KBM-7 (cell line): ENCODE measurements at regions not wholly inside any gene's neighbourhood (a gene's known extent, or its start where the extent isn't known, plus 50 kb on each side); places are given as distances from the start of the nearest gene placed in this dataset.
"Not testable (repeated sequence)": the region's sequence is repeated elsewhere in the genome, so short reads cannot be mapped to it uniquely, and the experiment has no call there.

Experiments
- DNase-seq: peaks from one replicate; pipeline ENCODE4 v3.0.0-alpha.2; 2015
- in situ Hi-C: fragments of 300-500 bp; cut with MboI; formaldehyde crosslinking; loops from 2 replicates; pipeline ENCODE4 v1.14.3; 2020; ENCODE audit warnings: low sequenced_read_pairs, low pct_unique_long_range_greater_than_20kb, mixed read lengths

- in situ Hi-C loops, DNase-seq: not testable (repeated sequence)
Observed at GRCh38 chr15:31687088-31687487, 343.2 kb upstream of the CHRNA7 start.

- in situ Hi-C loops, DNase-seq: not testable (repeated sequence)
Observed at GRCh38 chr15:31696509-31696908, 333.8 kb upstream of the CHRNA7 start.

- DNase-seq, in situ Hi-C loops: not testable (repeated sequence)
Observed at GRCh38 chr15:31705076-31705678, 325.1 kb upstream of the CHRNA7 start.

- in situ Hi-C loops, DNase-seq: not testable (repeated sequence)
Observed at GRCh38 chr15:31707944-31708702, 322.2 kb upstream of the CHRNA7 start.

GRCh38 chr15:31708703-31709327, 321.5 kb upstream of the CHRNA7 start:
- in situ Hi-C loops, DNase-seq: not testable (repeated sequence)

GRCh38 chr15:31709479-31709878, 320.8 kb upstream of the CHRNA7 start:
- in situ Hi-C loops, DNase-seq: not testable (repeated sequence)

GRCh38 chr15:31710806-31711205, 319.5 kb upstream of the CHRNA7 start:
- in situ Hi-C loops, DNase-seq: not testable (repeated sequence)

GRCh38 chr15:31715208-31715607, 315.1 kb upstream of the CHRNA7 start:
- DNase-seq, in situ Hi-C loops: not testable (repeated sequence)

- DNase-seq, in situ Hi-C loops: not testable (repeated sequence)
Observed at GRCh38 chr15:31718625-31719024, 311.7 kb upstream of the CHRNA7 start.

GRCh38 chr15:31719396-31720022, 310.8 kb upstream of the CHRNA7 start:
- in situ Hi-C loops, DNase-seq: not testable (repeated sequence)

- DNase-seq, in situ Hi-C loops: not testable (repeated sequence)
Observed at GRCh38 chr15:31723019-31723418, 307.3 kb upstream of the CHRNA7 start.

- in situ Hi-C loops, DNase-seq: not testable (repeated sequence)
Observed at GRCh38 chr15:31724903-31725302, 305.4 kb upstream of the CHRNA7 start.

GRCh38 chr15:31725619-31726018, 304.7 kb upstream of the CHRNA7 start:
- DNase-seq, in situ Hi-C loops: not testable (repeated sequence)

GRCh38 chr15:31727612-31728011, 302.7 kb upstream of the CHRNA7 start:
- no peak for DNase-seq
- in situ Hi-C loops: no loop called here

GRCh38 chr15:31732726-31733125, 297.6 kb upstream of the CHRNA7 start:
- in situ Hi-C loops: no loop called here
- no peak for DNase-seq

GRCh38 chr15:31733424-31733823, 296.9 kb upstream of the CHRNA7 start:
- DNase-seq: no peak
- in situ Hi-C loops: no loop called here

- DNase-seq: no peak
- in situ Hi-C loops: no loop called here
Observed at GRCh38 chr15:31740203-31740602, 290.1 kb upstream of the CHRNA7 start.

- in situ Hi-C loops: no loop called here
- DNase-seq: no peak
Observed at GRCh38 chr15:31745841-31746240, 284.5 kb upstream of the CHRNA7 start.

- DNase-seq: no peak
- in situ Hi-C loops: no loop called here
Observed at GRCh38 chr15:31752065-31752762, 278.1 kb upstream of the CHRNA7 start.
